ENCODE measurements at regions not wholly inside any gene's neighbourhood (a gene's known extent, or its start where the extent isn't known, plus 50 kb on each side); places are given as distances from the start of the nearest gene placed in this dataset. TPM values are rescaled to one million over a fixed set of nuclear protein-coding genes. Genes with fewer than 3 reads are reported as not detected.

DNA sequence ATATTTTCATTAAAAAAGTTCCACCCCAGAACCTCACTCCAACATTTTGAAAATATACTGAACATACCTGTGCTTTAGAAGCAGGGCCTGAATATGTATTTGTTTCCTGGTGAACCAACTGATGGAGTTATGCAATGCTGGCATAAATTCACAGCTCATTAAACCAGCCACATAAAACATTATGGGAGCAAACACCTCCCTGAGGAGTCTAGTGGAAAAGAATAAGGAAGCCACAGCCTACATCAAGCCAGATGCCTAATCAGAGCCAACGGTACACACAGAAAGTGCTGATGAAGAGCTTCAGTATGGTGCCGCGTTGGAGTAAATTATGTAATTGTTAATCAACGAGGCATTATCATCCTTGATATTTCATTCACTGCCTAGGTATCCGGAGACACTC is 199.5 kb downstream of the AJAP1 start:
- Histone ChIP-seq H3K27me3 (ENCODE audit: low read length) (no peaks in the 10 kb centered on the region), H3K9me3 (ENCODE audit: low read length) (no peaks in the 10 kb centered on the region), H3K4me3 (ENCODE audit: low read length) (no peak overlapping the region), H3K36me3 (ENCODE audit: insufficient read depth, low read length) (no peaks in the 10 kb centered on the region), H4K20me1 (ENCODE audit: insufficient read depth, low read depth, low read length) (no peaks in the 10 kb centered on the region), H3K9me2 (replicated peaks; ENCODE audit: insufficient read depth, low read length) (no peaks in the 10 kb centered on the region), H3K79me2 (ENCODE audit: low read length) (no peaks in the 10 kb centered on the region), H3K4me2 (ENCODE audit: low read depth, low read length, poor library complexity, severe bottlenecking) (no peak overlapping the region), H3K27ac (ENCODE audit: low read length) (no peak overlapping the region), H3K4me1 (ENCODE audit: low read length) (no peaks in the 10 kb centered on the region), H3K9ac (ENCODE audit: low read length) (no peak overlapping the region), H2AFZ (ENCODE audit: low read length) (no peak overlapping the region)
- DNase-seq: no peak

GRCh38 chr1:4851385-4852065 is 197.1 kb downstream of the AJAP1 start:
- no peak overlapping the region for H3K27ac ChIP-seq (ENCODE audit: low read length)
- 0 out of 2 replicates have a peak, but pooled peaks cover 2% of the 10 kb centered on the region for H3K27me3 ChIP-seq (ENCODE audit: low read length)
- H3K79me2 ChIP-seq (ENCODE audit: low read length): no peaks in the 10 kb centered on the region
- no peak overlapping the region for H3K9ac ChIP-seq (ENCODE audit: low read length)
- H3K36me3 ChIP-seq (ENCODE audit: insufficient read depth, low read length): no peaks in the 10 kb centered on the region
- no peaks in the 10 kb centered on the region for H3K9me3 ChIP-seq (ENCODE audit: low read length)
- H4K20me1 ChIP-seq (ENCODE audit: insufficient read depth, low read depth, low read length): no peaks in the 10 kb centered on the region
- H3K4me3 ChIP-seq (ENCODE audit: low read length): no peak overlapping the region
- no peak overlapping the region for H2AFZ ChIP-seq (ENCODE audit: low read length)
- H3K4me2 ChIP-seq (ENCODE audit: low read depth, low read length, poor library complexity, severe bottlenecking): no peak overlapping the region
- no peaks in the 10 kb centered on the region for H3K4me1 ChIP-seq (ENCODE audit: low read length)
- DNase-seq: no peak
- H3K9me2 ChIP-seq (replicated peaks; ENCODE audit: insufficient read depth, low read length): no peaks in the 10 kb centered on the region

DNA sequence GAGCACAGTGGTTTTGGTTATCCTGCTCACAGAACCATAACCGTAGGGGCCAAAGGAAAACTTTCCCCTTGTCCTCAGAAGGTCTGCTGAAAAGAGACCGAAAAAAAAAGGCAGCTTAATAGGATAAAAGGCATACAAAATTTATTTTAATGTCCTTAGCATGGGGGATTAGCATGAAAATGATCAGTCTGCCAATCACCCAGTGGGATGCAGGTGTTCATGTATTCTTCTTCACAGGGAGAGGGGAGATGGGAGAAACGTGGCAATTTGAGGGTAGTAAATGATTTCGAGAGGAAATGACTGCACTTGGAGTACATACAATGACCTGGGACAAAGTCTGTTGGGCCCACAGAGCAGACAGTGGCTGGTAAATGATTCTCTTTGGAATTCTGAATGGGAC is 194.0 kb downstream of the AJAP1 start:
- no peaks in the 10 kb centered on the region for H3K9me2 ChIP-seq (replicated peaks; ENCODE audit: insufficient read depth, low read length)
- 0 out of 2 replicates have a peak, but pooled peaks cover 2% of the 10 kb centered on the region for H3K27me3 ChIP-seq (ENCODE audit: low read length)
- H3K9me3 ChIP-seq (ENCODE audit: low read length): no peaks in the 10 kb centered on the region
- no peak overlapping the region for H3K27ac ChIP-seq (ENCODE audit: low read length)
- H3K9ac ChIP-seq (ENCODE audit: low read length): no peak overlapping the region
- no peaks in the 10 kb centered on the region for H4K20me1 ChIP-seq (ENCODE audit: insufficient read depth, low read depth, low read length)
- no peaks in the 10 kb centered on the region for H3K4me1 ChIP-seq (ENCODE audit: low read length)
- no peaks in the 10 kb centered on the region for H3K79me2 ChIP-seq (ENCODE audit: low read length)
- DNase-seq: no peak
- H3K4me3 ChIP-seq (ENCODE audit: low read length): no peak overlapping the region
- no peak overlapping the region for H3K4me2 ChIP-seq (ENCODE audit: low read depth, low read length, poor library complexity, severe bottlenecking)
- H3K36me3 ChIP-seq (ENCODE audit: insufficient read depth, low read length): no peaks in the 10 kb centered on the region
- no peak overlapping the region for H2AFZ ChIP-seq (ENCODE audit: low read length)

DNA sequence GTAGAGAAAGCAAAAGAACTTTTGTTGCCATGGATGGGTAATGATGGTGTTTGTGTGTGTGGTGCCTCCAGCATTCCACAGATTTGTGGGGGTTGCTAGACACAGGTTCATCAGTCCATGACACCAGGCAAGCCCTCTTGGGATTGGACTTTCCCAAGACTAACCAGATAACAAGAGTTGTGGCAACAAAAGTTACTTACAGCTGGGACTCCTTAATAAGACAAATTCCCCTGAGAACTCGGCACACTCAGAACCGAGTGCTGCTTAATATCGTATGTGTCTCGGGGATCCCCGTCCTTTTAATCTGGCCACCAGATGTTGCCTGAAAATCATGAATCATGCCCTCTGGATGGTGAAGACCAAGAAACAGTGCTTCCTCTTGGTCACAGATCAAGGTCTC is 193.3 kb downstream of the AJAP1 start:
- Histone ChIP-seq H3K9ac (ENCODE audit: low read length) (no peak overlapping the region), H3K9me2 (replicated peaks; ENCODE audit: insufficient read depth, low read length) (no peaks in the 10 kb centered on the region), H3K27me3 (ENCODE audit: low read length) (0 out of 2 replicates have a peak, but pooled peaks cover 2% of the 10 kb centered on the region), H4K20me1 (ENCODE audit: insufficient read depth, low read depth, low read length) (no peaks in the 10 kb centered on the region), H3K79me2 (ENCODE audit: low read length) (no peaks in the 10 kb centered on the region), H3K27ac (ENCODE audit: low read length) (no peak overlapping the region), H3K36me3 (ENCODE audit: insufficient read depth, low read length) (no peaks in the 10 kb centered on the region), H3K4me3 (ENCODE audit: low read length) (no peak overlapping the region), H3K4me1 (ENCODE audit: low read length) (no peaks in the 10 kb centered on the region), H3K9me3 (ENCODE audit: low read length) (no peaks in the 10 kb centered on the region), H2AFZ (ENCODE audit: low read length) (no peak overlapping the region), H3K4me2 (ENCODE audit: low read depth, low read length, poor library complexity, severe bottlenecking) (no peak overlapping the region)
- no peak for DNase-seq

Small RNA genes lying in the stretch of these regions (small RNA-seq; reads per million reads assigned to genes)
- gene MIR4417: not detected

All from Karpas-422 (cell line).